ENCODE measurements at regions not wholly inside any gene's neighbourhood (a gene's known extent, or its start where the extent isn't known, plus 50 kb on each side); places are given as distances from the start of the nearest gene placed in this dataset.

GRCh38 chr7:69457595-69458504 is 140.4 kb upstream of the AUTS2 start:
- DNase-seq (ENCODE audit: extremely low spot score): no peak
- H3K4me1 ChIP-seq: peaks cover 7 to 17% (median 13%) of the 10 kb centered on the region in 4 donors
- no peaks in the 10 kb centered on the region for H3K27me3 ChIP-seq
- no peak overlapping the region for H3K27ac ChIP-seq (replicated peaks in 1 of 4)
- H3K36me3 ChIP-seq: no peaks in the 10 kb centered on the region
- WGBS: 39% methylated on average over 8 of the region's 9 CpGs
- TF ChIP-seq POLR2A (IDR thresholded peaks at IDR 0.05; ENCODE audit: low read depth) (no peak), EP300 (IDR thresholded peaks at IDR 0.05) (no peak), POLR2AphosphoS5 (IDR thresholded peaks at IDR 0.05) (peak in 1 of 2 donors; percentile 33)
- no peaks in the 10 kb centered on the region for H3K9me3 ChIP-seq
- H3K4me3 ChIP-seq: no peak overlapping the region
- intact Hi-C loops (cut with DNase I): no loop called here

- Histone ChIP-seq H3K27me3 (no peaks in the 10 kb centered on the region), H3K27ac (replicated peaks in 1 of 4) (no peak overlapping the region), H3K4me1 (no peaks in the 10 kb centered on the region), H3K4me3 (no peak overlapping the region), H3K9me3 (peaks cover 0 to 15% (median 5%) of the 10 kb centered on the region in 4 donors), H3K36me3 (no peaks in the 10 kb centered on the region)
- no peak for DNase-seq (ENCODE audit: extremely low spot score)
- WGBS: 96% methylated on average over 3 of the region's 3 CpGs
- no peak for TF ChIP-seq POLR2A (IDR thresholded peaks at IDR 0.05; ENCODE audit: low read depth)
- TF ChIP-seq CTCF (IDR thresholded peaks at IDR 0.05): no peak
- no peak for TF ChIP-seq EP300 (IDR thresholded peaks at IDR 0.05)
- no peak for TF ChIP-seq POLR2AphosphoS5 (IDR thresholded peaks at IDR 0.05)
- intact Hi-C loops (cut with DNase I): no loop called here
Measured at GRCh38 chr7:69464035-69464434, 134.2 kb upstream of the AUTS2 start.

GRCh38 chr7:69465262-69465661 is 133.0 kb upstream of the AUTS2 start:
- DNase-seq (ENCODE audit: extremely low spot score): no peak
- peaks cover 0 to 17% (median 5%) of the 10 kb centered on the region in 4 donors for H3K9me3 ChIP-seq
- H3K36me3 ChIP-seq: no peaks in the 10 kb centered on the region
- no peak overlapping the region for H3K27ac ChIP-seq (replicated peaks in 1 of 4)
- intact Hi-C loops (cut with DNase I): no loop called here
- no peak overlapping the region for H3K4me3 ChIP-seq
- no peak for TF ChIP-seq POLR2A (IDR thresholded peaks at IDR 0.05; ENCODE audit: low read depth)
- TF ChIP-seq CTCF (IDR thresholded peaks at IDR 0.05): no peak
- TF ChIP-seq POLR2AphosphoS5 (IDR thresholded peaks at IDR 0.05): no peak
- TF ChIP-seq EP300 (IDR thresholded peaks at IDR 0.05): no peak
- no peaks in the 10 kb centered on the region for H3K4me1 ChIP-seq
- H3K27me3 ChIP-seq: no peaks in the 10 kb centered on the region
- WGBS: 73% methylated on average over 1 of the region's 1 CpG

GRCh38 chr7:69467826-69468225 is 130.4 kb upstream of the AUTS2 start:
- Histone ChIP-seq H3K4me1 (no peaks in the 10 kb centered on the region), H3K36me3 (no peaks in the 10 kb centered on the region), H3K27ac (replicated peaks in 1 of 4) (no peak overlapping the region), H3K4me3 (no peak overlapping the region), H3K9me3 (peaks cover 0 to 22% (median 5%) of the 10 kb centered on the region in 4 donors), H3K27me3 (no peaks in the 10 kb centered on the region)
- no peak for TF ChIP-seq POLR2AphosphoS5 (IDR thresholded peaks at IDR 0.05)
- TF ChIP-seq EP300 (IDR thresholded peaks at IDR 0.05): no peak
- TF ChIP-seq POLR2A (IDR thresholded peaks at IDR 0.05; ENCODE audit: low read depth): no peak
- TF ChIP-seq CTCF (IDR thresholded peaks at IDR 0.05): no peak
- intact Hi-C loops (cut with DNase I): no loop called here
- DNase-seq (ENCODE audit: extremely low spot score): no peak
- WGBS: 92% methylated on average over 1 of the region's 1 CpG

- H3K27me3 ChIP-seq: no peaks in the 10 kb centered on the region
- DNase-seq (ENCODE audit: extremely low spot score): no peak
- no peak overlapping the region for H3K27ac ChIP-seq (replicated peaks in 1 of 4)
- intact Hi-C loops (cut with DNase I): no loop called here
- WGBS: 85% methylated on average over 5 of the region's 5 CpGs
- H3K36me3 ChIP-seq: no peaks in the 10 kb centered on the region
- no peaks in the 10 kb centered on the region for H3K4me1 ChIP-seq
- no peaks in the 10 kb centered on the region for H3K9me3 ChIP-seq
- TF ChIP-seq POLR2A (IDR thresholded peaks at IDR 0.05; ENCODE audit: low read depth) (no peak), CTCF (IDR thresholded peaks at IDR 0.05) (no peak), POLR2AphosphoS5 (IDR thresholded peaks at IDR 0.05) (no peak), EP300 (IDR thresholded peaks at IDR 0.05) (no peak)
- no peak overlapping the region for H3K4me3 ChIP-seq
Measured at GRCh38 chr7:69476416-69476815, 121.9 kb upstream of the AUTS2 start.

All from esophagus muscularis mucosa (tissue), 4 donors.